ENCODE measurements at regions not wholly inside any gene's neighbourhood (a gene's known extent, or its start where the extent isn't known, plus 50 kb on each side); places are given as distances from the start of the nearest gene placed in this dataset.

- TF ChIP-seq, protein P1, sequence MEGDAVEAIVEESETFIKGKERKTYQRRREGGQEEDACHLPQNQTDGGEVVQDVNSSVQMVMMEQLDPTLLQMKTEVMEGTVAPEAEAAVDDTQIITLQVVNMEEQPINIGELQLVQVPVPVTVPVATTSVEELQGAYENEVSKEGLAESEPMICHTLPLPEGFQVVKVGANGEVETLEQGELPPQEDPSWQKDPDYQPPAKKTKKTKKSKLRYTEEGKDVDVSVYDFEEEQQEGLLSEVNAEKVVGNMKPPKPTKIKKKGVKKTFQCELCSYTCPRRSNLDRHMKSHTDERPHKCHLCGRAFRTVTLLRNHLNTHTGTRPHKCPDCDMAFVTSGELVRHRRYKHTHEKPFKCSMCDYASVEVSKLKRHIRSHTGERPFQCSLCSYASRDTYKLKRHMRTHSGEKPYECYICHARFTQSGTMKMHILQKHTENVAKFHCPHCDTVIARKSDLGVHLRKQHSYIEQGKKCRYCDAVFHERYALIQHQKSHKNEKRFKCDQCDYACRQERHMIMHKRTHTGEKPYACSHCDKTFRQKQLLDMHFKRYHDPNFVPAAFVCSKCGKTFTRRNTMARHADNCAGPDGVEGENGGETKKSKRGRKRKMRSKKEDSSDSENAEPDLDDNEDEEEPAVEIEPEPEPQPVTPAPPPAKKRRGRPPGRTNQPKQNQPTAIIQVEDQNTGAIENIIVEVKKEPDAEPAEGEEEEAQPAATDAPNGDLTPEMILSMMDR (IDR thresholded peaks at IDR 0.05; ENCODE audit: poor library complexity, severe bottlenecking) = no peak
- no peak for TF ChIP-seq MXI1 (conservative IDR thresholded peaks at IDR 0.05; ENCODE audit: poor library complexity, severe bottlenecking)
- TF ChIP-seq EZH2 (IDR thresholded peaks at IDR 0.05; ENCODE audit: borderline replicate concordance, insufficient read depth, low read length, poor library complexity, severe bottlenecking) = no peak
- TF ChIP-seq SMC3 (conservative IDR thresholded peaks at IDR 0.05; ENCODE audit: poor library complexity) = no peak
- no peak for TF ChIP-seq EP300 (conservative IDR thresholded peaks at IDR 0.05; ENCODE audit: poor library complexity, severe bottlenecking)
- TF ChIP-seq POLR2AphosphoS5 (IDR thresholded peaks at IDR 0.05) = no peak
- TF ChIP-seq RAD21 (conservative IDR thresholded peaks at IDR 0.05) = no peak
These were observed 72.8 kb upstream of the IGLL5 start for GRCh38 chr22:22814666-22815396.

Measured in neural cell (in vitro differentiated cells).